Left lung (tissue), 4 donors: ENCODE measurements at regions not wholly inside any gene's neighbourhood (a gene's known extent, or its start where the extent isn't known, plus 50 kb on each side); places are given as distances from the start of the nearest gene placed in this dataset.

Experiments used
- ATAC-seq: fragments of 200-7000 bp; cut with Tn5 transposase; one replicate; pipeline ENCODE4 v1.9.1; 2020; ENCODE audit warnings: moderate library complexity
- DNase-seq, 4 donors: peaks; one replicate each; pipeline ENCODE4 v3.0.0-alpha.2; 2013 to 2020
- H3K27ac ChIP-seq, 2 donors: fragments of 200-600 bp; sonication (generic) in 1 of 2; one replicate each; pipeline versions ENCODE4 v1.5.0 to v1.8.0; 2020 to 2021
- H3K27me3 ChIP-seq, 2 donors: fragments of 200-600 bp; sonication (generic) in 1 of 2; one replicate each; pipeline versions ENCODE4 v1.5.0 to v1.8.0; 2020 to 2021
- H3K36me3 ChIP-seq, 2 donors: fragments of 200-600 bp; sonication (generic) in 1 of 2; one replicate each; pipeline versions ENCODE4 v1.5.0 to v1.8.0; 2020 to 2021
- H3K4me1 ChIP-seq, 2 donors: fragments of 200-600 bp; one replicate each; pipeline ENCODE4 v1.8.0; 2021
- H3K4me3 ChIP-seq, 2 donors: fragments of 200-600 bp; sonication (generic) in 1 of 2; one replicate each; pipeline versions ENCODE4 v1.5.0 to v1.8.0; 2020 to 2021; ENCODE audit warnings: mild to moderate bottlenecking in 1 of 2
- H3K9me3 ChIP-seq, 2 donors: fragments of 200-600 bp; sonication (generic) in 1 of 2; one replicate each; pipeline versions ENCODE4 v1.5.0 to v1.8.0; 2020 to 2021
- intact Hi-C, 2 donors: fragments of 100-400 bp; cut with DNase I; formaldehyde crosslinking; loops; one replicate each; pipeline versions ENCODE4 v1.11.2 to v1.14.2; 2022
- TF ChIP-seq, protein P1 (sequence below), 2 donors: fragments of 200-600 bp; sonication (generic) in 1 of 2; IDR thresholded peaks; one replicate each; pipeline versions ENCODE4 v1.5.0 to v1.8.0; 2021; ENCODE audit warnings: antibody characterized with exemption in 2 of 2
- donor health status: DM: no; HTN: yes; CAD: no.
- donor health status: DM: no; HTN: no; CAD: no.

DNA sequence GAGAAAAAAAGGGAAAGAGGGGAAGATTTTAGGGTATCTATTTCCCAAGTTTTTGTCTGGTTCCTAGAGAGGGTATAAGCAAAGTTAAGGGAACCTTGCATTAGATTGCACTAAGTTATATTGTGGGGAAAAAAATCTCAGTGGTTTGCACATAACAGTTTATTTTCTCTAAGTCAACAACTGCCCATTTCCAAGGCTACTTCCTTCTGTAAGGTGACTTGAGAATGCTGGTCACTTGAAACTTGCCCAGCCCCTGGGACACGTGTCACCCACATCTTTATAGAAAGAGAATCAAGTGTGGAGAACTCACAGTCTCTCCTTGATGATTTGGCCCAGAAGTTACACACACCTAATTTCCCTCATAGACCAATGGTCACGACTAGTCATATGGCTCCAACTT is 488.6 kb upstream of the PODXL start:
- TF ChIP-seq, protein P1, sequence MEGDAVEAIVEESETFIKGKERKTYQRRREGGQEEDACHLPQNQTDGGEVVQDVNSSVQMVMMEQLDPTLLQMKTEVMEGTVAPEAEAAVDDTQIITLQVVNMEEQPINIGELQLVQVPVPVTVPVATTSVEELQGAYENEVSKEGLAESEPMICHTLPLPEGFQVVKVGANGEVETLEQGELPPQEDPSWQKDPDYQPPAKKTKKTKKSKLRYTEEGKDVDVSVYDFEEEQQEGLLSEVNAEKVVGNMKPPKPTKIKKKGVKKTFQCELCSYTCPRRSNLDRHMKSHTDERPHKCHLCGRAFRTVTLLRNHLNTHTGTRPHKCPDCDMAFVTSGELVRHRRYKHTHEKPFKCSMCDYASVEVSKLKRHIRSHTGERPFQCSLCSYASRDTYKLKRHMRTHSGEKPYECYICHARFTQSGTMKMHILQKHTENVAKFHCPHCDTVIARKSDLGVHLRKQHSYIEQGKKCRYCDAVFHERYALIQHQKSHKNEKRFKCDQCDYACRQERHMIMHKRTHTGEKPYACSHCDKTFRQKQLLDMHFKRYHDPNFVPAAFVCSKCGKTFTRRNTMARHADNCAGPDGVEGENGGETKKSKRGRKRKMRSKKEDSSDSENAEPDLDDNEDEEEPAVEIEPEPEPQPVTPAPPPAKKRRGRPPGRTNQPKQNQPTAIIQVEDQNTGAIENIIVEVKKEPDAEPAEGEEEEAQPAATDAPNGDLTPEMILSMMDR (IDR thresholded peaks at IDR 0.05), result no peak
- H3K27ac ChIP-seq, result no peak overlapping the region
- H3K4me3 ChIP-seq, result no peak overlapping the region
- ATAC-seq, result no peak
- H3K4me1 ChIP-seq, result no peaks in the 10 kb centered on the region
- intact Hi-C loops, result no loop called here
- no peaks in the 10 kb centered on the region for H3K27me3 ChIP-seq
- no peak for DNase-seq
- no peaks in the 10 kb centered on the region for H3K9me3 ChIP-seq
- no peaks in the 10 kb centered on the region for H3K36me3 ChIP-seq

DNA sequence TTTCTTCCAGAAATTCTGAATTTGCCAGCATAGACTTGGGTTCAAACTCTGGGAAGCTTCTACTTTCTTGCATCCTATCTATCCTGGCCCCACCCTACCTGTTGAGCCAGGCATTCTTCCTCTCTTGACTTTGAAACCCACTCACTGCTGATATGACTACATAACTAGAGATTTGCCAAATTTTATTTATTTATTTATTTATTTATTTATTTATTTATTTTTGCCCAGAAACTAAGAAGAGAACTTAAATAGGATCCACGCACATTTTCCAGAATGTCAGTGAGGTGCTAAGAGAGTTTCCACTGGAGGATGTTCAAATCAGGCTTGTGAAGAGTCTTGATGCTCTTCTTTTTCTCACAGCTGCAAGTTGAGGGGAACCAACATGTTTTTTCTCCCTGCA is 487.8 kb upstream of the PODXL start:
- DNase-seq (no peak), ATAC-seq (no peak)
- Histone ChIP-seq H3K4me3 (no peak overlapping the region), H3K4me1 (no peaks in the 10 kb centered on the region), H3K27me3 (no peaks in the 10 kb centered on the region), H3K27ac (no peak overlapping the region), H3K36me3 (no peaks in the 10 kb centered on the region), H3K9me3 (no peaks in the 10 kb centered on the region)
- intact Hi-C loops, result no loop called here
- TF ChIP-seq, protein P1 (IDR thresholded peaks at IDR 0.05), result no peak

DNA sequence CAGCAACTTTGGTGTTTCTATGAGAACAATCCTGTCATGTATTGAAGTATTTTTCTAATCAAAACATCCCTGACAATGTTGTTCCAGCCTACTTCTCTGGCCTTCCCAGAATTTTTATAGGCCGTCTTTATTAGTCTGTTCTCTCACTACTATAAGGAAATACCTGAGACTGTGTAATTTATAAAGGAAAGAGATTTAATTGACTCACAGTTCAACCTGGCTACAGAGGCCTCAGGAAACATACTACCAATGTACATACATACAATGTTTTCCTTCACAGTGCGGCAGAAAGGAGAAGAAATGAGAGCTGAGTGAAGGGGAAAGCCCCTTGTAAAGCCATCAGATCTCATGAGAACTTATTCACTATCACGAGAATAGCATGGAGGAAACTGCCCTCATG is 484.7 kb upstream of the PODXL start:
- Histone ChIP-seq H3K27me3 (peaks cover 0 to 15% of the 10 kb centered on the region in 2 donors), H3K4me1 (no peaks in the 10 kb centered on the region), H3K36me3 (no peaks in the 10 kb centered on the region), H3K4me3 (no peak overlapping the region), H3K9me3 (no peaks in the 10 kb centered on the region), H3K27ac (no peak overlapping the region)
- ATAC-seq (no peak), DNase-seq (no peak)
- TF ChIP-seq, protein P1 (IDR thresholded peaks at IDR 0.05), result no peak
- intact Hi-C loops, result no loop called here

DNA sequence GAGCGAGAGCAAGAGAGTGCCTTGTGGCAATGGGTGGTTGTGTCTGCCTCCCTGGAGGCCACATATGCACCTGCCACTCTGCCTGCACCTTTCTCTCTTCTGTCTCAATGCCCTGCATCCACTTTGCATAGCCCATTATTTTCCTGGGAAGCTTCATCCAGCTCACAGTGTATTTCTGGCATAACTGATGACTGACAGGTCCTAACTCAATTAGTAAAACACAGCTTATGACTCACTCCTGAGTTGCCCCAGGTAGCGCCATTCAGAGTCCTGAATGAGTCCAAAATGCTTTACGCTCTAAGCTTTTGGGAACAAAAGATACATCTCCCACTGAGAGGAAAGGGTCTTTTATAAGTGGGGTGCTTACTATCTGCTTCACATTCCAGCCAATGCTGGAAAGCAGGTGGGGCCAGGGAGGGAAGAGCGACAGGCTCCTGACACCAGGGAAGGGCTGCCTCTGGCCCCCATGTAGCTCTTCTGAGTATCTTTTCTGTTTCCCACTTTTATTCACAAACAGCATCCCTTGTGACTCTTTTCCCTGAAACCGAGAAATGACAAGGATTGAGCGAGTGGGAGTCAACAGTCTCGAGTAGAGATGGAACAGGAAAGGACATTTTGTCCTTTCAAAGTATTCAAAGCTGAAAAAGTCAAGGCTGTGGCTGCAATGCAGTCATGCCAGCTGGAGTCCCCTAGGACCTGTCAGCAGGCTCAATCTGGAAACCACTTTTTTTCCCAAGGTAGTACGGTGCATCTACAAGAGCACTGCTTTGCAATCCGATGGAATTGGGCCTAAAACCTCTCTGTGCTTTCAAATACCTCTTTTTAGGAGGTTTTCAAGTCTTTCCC is 479.3 kb upstream of the PODXL start:
- H3K36me3 ChIP-seq, result no peaks in the 10 kb centered on the region
- H3K9me3 ChIP-seq, result no peaks in the 10 kb centered on the region
- H3K4me3 ChIP-seq, result no peak overlapping the region
- DNase-seq, result no peak
- H3K4me1 ChIP-seq, result no peaks in the 10 kb centered on the region
- TF ChIP-seq, protein P1 (IDR thresholded peaks at IDR 0.05), result no peak
- intact Hi-C loops, result no loop called here
- peaks cover 0 to 19% of the 10 kb centered on the region in 2 donors for H3K27me3 ChIP-seq
- no peak for ATAC-seq
- no peak overlapping the region for H3K27ac ChIP-seq

DNA sequence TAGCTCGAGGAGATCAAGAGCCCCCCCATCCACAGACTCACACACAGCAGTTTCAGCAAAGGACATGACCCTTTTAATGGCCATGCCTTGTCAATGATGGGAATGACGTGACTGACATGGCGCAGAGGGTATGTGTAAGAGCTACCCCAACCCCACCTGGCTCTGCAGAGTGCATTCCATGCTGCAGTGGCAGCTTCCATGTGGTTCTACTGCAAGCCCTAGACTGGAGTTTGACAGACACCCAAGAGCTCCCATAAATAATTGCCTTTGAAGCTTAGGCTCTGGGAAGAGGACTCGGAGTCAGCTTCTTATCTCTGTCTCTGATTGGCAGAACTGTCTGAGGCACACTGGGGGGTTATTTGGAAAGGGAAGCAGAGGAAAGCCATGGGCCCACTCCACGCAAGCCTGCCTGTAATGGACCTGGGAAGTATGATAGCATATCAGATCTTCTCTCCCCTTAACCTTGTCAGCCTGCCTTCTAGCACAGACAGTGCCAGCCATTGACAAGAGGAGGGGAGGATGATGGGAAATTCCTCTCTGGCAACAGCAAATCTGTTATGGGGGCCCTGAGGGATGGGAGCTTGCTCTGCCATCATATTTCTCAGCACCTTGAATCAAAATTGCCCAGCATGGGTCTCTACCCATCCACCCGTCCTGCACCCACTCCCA is 478.5 kb upstream of the PODXL start:
- Histone ChIP-seq H3K27ac (no peak overlapping the region), H3K9me3 (no peaks in the 10 kb centered on the region), H3K4me3 (no peak overlapping the region), H3K27me3 (peaks cover 0 to 19% of the 10 kb centered on the region in 2 donors), H3K36me3 (no peaks in the 10 kb centered on the region), H3K4me1 (peaks cover 0 to 7% of the 10 kb centered on the region in 2 donors)
- DNase-seq (no peak), ATAC-seq (no peak)
- TF ChIP-seq, protein P1 (IDR thresholded peaks at IDR 0.05), result no peak
- intact Hi-C loops, result no loop called here
